A673 (cell line): ENCODE measurements at regions not wholly inside any gene's neighbourhood (a gene's known extent, or its start where the extent isn't known, plus 50 kb on each side); places are given as distances from the start of the nearest gene placed in this dataset.

Experiments
- BruUV-seq: library from RNA; stranded (reverse); fragments of 400-500 nt; replicated peaks from 2 replicates; lab custom pipeline; 2021; lab: Mats Ljungman, UMichigan
- CTCF ChIA-PET: fragments of 300-600 bp; sonication (Branson Sonifier 250); formaldehyde crosslinking; loops from one replicate; lab custom pipeline; 2022; ENCODE audit warnings: antibody characterized with exemption; lab: Charles Lee
- POLR2A ChIA-PET: fragments of 300-600 bp; sonication (Branson Sonifier 250); formaldehyde crosslinking; loops from one replicate; lab custom pipeline; 2022; ENCODE audit warnings: antibody characterized with exemption; ENCODE audit not compliant: low non-redundant PET; lab: Charles Lee
- DNase-seq: peaks from one replicate; pipeline ENCODE4 v3.0.0-alpha.2; 2015; ENCODE audit warnings: low spot score
- H3K27ac ChIP-seq: fragments of 200-600 bp; sonication (generic); 2 replicates; pipeline ENCODE4 v1.5.1; 2016; ENCODE audit warnings: mixed run types, low read depth, mild to moderate bottlenecking, mixed read lengths, antibody characterized with exemption, low read length; ENCODE audit not compliant: poor library complexity, severe bottlenecking
- H3K27me3 ChIP-seq: fragments of 200-600 bp; sonication (generic); replicated peaks from 2 replicates; pipeline ENCODE4 v1.6.1; 2017; ENCODE audit warnings: mixed run types, low read depth, mild to moderate bottlenecking, mixed read lengths, antibody characterized with exemption, low read length; ENCODE audit not compliant: insufficient read depth, poor library complexity
- H3K36me3 ChIP-seq: fragments of 200-600 bp; sonication (generic); 2 replicates; pipeline ENCODE4 v1.6.1; 2016; ENCODE audit warnings: mixed run types, mild to moderate bottlenecking, mixed read lengths, antibody characterized with exemption, low read length; ENCODE audit not compliant: insufficient read depth, poor library complexity, severe bottlenecking
- H3K4me1 ChIP-seq: fragments of 200-600 bp; sonication (generic); 2 replicates; pipeline ENCODE4 v1.6.1; 2017; ENCODE audit warnings: mixed run types, mild to moderate bottlenecking, mixed read lengths, antibody characterized with exemption, low read length; ENCODE audit not compliant: insufficient read depth, poor library complexity, severe bottlenecking
- H3K4me3 ChIP-seq: fragments of 200-600 bp; sonication (generic); 2 replicates; pipeline ENCODE4 v1.5.1; 2016; ENCODE audit warnings: low read depth, mixed run types, mild to moderate bottlenecking, mixed read lengths, low read length; ENCODE audit not compliant: poor library complexity, severe bottlenecking
- H3K9me3 ChIP-seq: fragments of 200-600 bp; sonication (generic); 2 replicates; pipeline ENCODE4 v1.6.1; 2016; ENCODE audit warnings: mixed run types, low read depth, mild to moderate bottlenecking, mixed read lengths, antibody characterized with exemption, low read length; ENCODE audit not compliant: poor library complexity, severe bottlenecking
- EZH2 ChIP-seq: fragments of 200-600 bp; sonication (generic); IDR thresholded peaks from 2 replicates; pipeline ENCODE4 v1.6.1; 2017; ENCODE audit warnings: borderline replicate concordance, low read depth, mild to moderate bottlenecking, mixed read lengths, antibody characterized with exemption, low read length; ENCODE audit not compliant: poor library complexity, severe bottlenecking
- intact Hi-C: fragments of 100-400 bp; cut with micrococcal nuclease; formaldehyde crosslinking; loops from one replicate; pipeline ENCODE4 v1.10.0; 2022; ENCODE audit not compliant: unreplicated experiment
- TF ChIP-seq, protein P1 (sequence below): fragments of 300-800, 200-600 bp; sonication (generic); conservative IDR thresholded peaks from 2 replicates; pipeline ENCODE4 v1.5.1; 2017; ENCODE audit warnings: low read depth, mild to moderate bottlenecking, antibody characterized with exemption, low read length, moderate library complexity, mixed read lengths

DNA sequence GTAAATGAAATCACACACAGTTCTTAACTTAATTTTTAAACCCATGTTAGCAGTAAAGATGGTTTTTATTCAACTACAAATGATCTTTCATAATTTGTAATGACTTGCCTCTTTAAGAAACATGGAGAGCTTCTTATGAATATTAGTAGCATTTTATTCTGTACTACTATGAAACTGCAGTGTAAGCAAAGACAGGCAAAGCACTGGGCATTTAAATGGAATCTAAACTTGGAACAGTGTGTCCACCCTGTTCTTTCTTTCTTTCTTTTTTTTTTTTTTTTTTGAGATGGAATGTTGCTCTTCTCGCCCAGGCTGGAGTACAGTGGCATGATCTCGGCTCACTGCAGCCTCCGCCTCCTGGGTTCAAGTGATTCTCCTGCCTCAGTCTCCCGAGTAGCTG lies 740.4 kb upstream of the IGFBP3 start:
- no peak for DNase-seq
- no TSS peak for BruUV-seq
- Histone ChIP-seq H3K27ac (no peak overlapping the region), H3K27me3 (no peaks in the 10 kb centered on the region), H3K36me3 (no peaks in the 10 kb centered on the region), H3K9me3 (no peaks in the 10 kb centered on the region), H3K4me1 (no peaks in the 10 kb centered on the region), H3K4me3 (no peak overlapping the region)
- POLR2A ChIA-PET = no interaction called here
- CTCF ChIA-PET = no interaction called here
- TF ChIP-seq, protein P1, sequence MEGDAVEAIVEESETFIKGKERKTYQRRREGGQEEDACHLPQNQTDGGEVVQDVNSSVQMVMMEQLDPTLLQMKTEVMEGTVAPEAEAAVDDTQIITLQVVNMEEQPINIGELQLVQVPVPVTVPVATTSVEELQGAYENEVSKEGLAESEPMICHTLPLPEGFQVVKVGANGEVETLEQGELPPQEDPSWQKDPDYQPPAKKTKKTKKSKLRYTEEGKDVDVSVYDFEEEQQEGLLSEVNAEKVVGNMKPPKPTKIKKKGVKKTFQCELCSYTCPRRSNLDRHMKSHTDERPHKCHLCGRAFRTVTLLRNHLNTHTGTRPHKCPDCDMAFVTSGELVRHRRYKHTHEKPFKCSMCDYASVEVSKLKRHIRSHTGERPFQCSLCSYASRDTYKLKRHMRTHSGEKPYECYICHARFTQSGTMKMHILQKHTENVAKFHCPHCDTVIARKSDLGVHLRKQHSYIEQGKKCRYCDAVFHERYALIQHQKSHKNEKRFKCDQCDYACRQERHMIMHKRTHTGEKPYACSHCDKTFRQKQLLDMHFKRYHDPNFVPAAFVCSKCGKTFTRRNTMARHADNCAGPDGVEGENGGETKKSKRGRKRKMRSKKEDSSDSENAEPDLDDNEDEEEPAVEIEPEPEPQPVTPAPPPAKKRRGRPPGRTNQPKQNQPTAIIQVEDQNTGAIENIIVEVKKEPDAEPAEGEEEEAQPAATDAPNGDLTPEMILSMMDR = no peak
- TF ChIP-seq EZH2 = no peak
- intact Hi-C loops = no loop called here

DNA sequence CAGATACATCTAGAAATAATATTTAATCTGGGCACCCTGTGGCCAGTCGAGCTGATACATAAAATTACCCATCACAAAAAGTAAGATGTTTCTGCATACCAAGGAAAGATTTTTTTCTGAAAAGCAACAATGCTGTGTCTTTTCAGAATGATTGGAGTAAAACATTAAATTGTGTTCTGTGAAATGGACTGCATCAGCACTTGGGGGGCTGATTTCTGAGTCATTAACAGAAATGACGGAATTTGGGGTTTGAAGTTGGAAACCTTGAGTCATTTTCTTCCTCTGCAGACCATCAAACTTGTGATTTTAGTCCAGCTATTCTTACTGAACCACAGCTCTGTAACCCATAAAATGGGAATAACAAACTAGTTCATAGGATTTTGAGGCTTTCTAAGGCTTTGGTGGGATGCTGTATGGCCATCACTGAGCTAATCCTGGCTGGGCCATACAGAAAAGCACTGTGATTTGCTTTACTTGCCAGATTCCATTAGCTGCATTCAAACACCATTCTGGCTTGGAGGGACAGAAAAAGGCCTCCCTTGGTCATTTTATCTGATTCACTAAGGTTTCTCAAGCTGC lies 739.4 kb upstream of the IGFBP3 start:
- CTCF ChIA-PET = no interaction called here
- POLR2A ChIA-PET = no interaction called here

DNA sequence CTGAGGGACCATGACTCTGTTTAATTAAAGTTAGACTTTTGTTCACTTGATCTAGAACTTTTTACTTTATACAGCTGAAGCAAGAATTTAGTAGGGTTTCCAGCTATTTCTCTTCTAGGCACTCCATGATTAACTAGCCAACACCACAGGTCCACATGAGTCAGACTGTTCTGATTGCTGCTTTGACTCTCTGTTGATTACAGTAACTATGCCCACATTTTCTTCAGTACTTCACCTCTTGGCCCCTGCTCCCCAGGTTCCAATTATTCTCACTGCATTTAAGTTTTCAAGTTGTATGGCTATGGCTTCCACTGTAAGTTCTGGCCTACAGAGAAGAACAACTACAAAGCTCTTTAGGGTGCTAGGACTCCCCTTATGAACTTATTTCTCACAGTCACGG lies 737.2 kb upstream of the IGFBP3 start:
- Histone ChIP-seq H3K4me1 (no peaks in the 10 kb centered on the region), H3K9me3 (no peaks in the 10 kb centered on the region), H3K27ac (no peak overlapping the region), H3K27me3 (no peaks in the 10 kb centered on the region), H3K36me3 (no peaks in the 10 kb centered on the region), H3K4me3 (no peak overlapping the region)
- no peak for TF ChIP-seq EZH2
- TF ChIP-seq, protein P1 = no peak
- ChIA-PET POLR2A (no interaction called here), CTCF (no interaction called here)
- no TSS peak for BruUV-seq
- intact Hi-C loops = no loop called here
- DNase-seq = no peak

More for the DNA sequence above, 739.4 kb upstream of the IGFBP3 start:
- H3K27me3 ChIP-seq = no peaks in the 10 kb centered on the region
- intact Hi-C loops = no loop called here
- no peaks in the 10 kb centered on the region for H3K4me1 ChIP-seq
- H3K9me3 ChIP-seq = no peaks in the 10 kb centered on the region
- no peak overlapping the region for H3K4me3 ChIP-seq
- no peaks in the 10 kb centered on the region for H3K36me3 ChIP-seq
- BruUV-seq = no TSS peak
- TF ChIP-seq EZH2 = no peak
- TF ChIP-seq, protein P1 = no peak
- no peak overlapping the region for H3K27ac ChIP-seq
- no peak for DNase-seq
